Heart left ventricle (tissue), 16 donors: ENCODE measurements at regions not wholly inside any gene's neighbourhood (a gene's known extent, or its start where the extent isn't known, plus 50 kb on each side); places are given as distances from the start of the nearest gene placed in this dataset.
A peak's percentile ranks its signal among the peaks of the same experiment; 100 is the strongest.

Source experiments
- ATAC-seq, 4 donors: fragments of 200-7000 bp; cut with Tn5 transposase; one replicate each; pipeline ENCODE4 v1.9.1; 2020 to 2022; ENCODE audit warnings: moderate library complexity in 4 of 4, mild to moderate bottlenecking in 3 of 4, moderate number of reproducible peaks in 1 of 4
- DNase-seq, 5 donors: peaks; one replicate each; pipeline ENCODE4 v3.0.0-alpha.2; 2020
- H3K27ac ChIP-seq, 12 donors: fragments of 200-600 bp; sonication (generic) in 4 of 12; one replicate each; pipeline versions ENCODE4 v1.5.0 to v1.8.0; 2016 to 2022; ENCODE audit warnings: mild to moderate bottlenecking in 2 of 12
- H3K27me3 ChIP-seq, 9 donors: fragments of 200-600 bp; sonication (generic) in 2 of 9; one replicate each; pipeline versions ENCODE4 v1.5.1 to v1.8.0; 2016 to 2022; ENCODE audit warnings: mild to moderate bottlenecking in 3 of 9
- H3K36me3 ChIP-seq, 9 donors: fragments of 200-600 bp; sonication (generic) in 2 of 9; one replicate each; pipeline versions ENCODE4 v1.5.0 to v1.8.0; 2018 to 2022; ENCODE audit warnings: mild to moderate bottlenecking in 2 of 9
- H3K4me1 ChIP-seq, 12 donors: fragments of 200-600 bp; sonication (generic) in 4 of 12; one replicate each; pipeline versions ENCODE4 v1.5.0 to v1.8.0; 2016 to 2022; ENCODE audit warnings: mild to moderate bottlenecking in 3 of 12
- H3K4me3 ChIP-seq, 12 donors: fragments of 200-600 bp; sonication (generic) in 4 of 12; one replicate each; pipeline versions ENCODE4 v1.5.0 to v1.8.0; 2017 to 2022; ENCODE audit warnings: mild to moderate bottlenecking in 9 of 12, moderate library complexity in 4 of 12
- H3K9me3 ChIP-seq, 12 donors: fragments of 200-600 bp; sonication (generic) in 4 of 12; one replicate each; pipeline versions ENCODE4 v1.5.0 to v1.8.0; 2016 to 2022; ENCODE audit warnings: mild to moderate bottlenecking in 1 of 12
- CTCF ChIP-seq, 12 donors: fragments of 200-600 bp; sonication (generic) in 4 of 12; IDR thresholded peaks; one replicate each; pipeline versions ENCODE4 v1.5.0 to v1.8.0; 2018 to 2022; ENCODE audit warnings: antibody characterized with exemption in 12 of 12, mild to moderate bottlenecking in 5 of 12
- POLR2A ChIP-seq, 2 donors: fragments of 450-650 bp; IDR thresholded peaks; one replicate each; pipeline ENCODE4 v1.6.1; 2017; ENCODE audit warnings: antibody characterized with exemption in 2 of 2, mild to moderate bottlenecking in 2 of 2, moderate library complexity in 2 of 2
- WGBS, 4 donors: extraction: QIAGEN DNeasy Blood & Tissue Kit in 2 of 4; methylation state at CpG; one replicate each; pipeline versions ENCODE4 v1.1.5 to v1.1.7; 2013 to 2018; 5-methylcytosine and 5-hydroxymethylcytosine counted together
- intact Hi-C, 10 donors: fragments of 100-400 bp; cut with DNase I; formaldehyde crosslinking; loops; one replicate each; pipeline versions ENCODE4 v1.11.1 to v1.14.2; 2022
- donor health status: ischemic (EF 13 %, LVEDD 7.1; RV severe dilation, severe dysfunction).
- donor health status: healthy with polysubstance abuse.
- donor health status: DM: no; HTN: yes; CAD: no.
- donor health status: DM: no; HTN: no; CAD: no.
- donor health status: ischemic (EF 25% LVEDD 6.9; RV normal size, moderate dysfunction).
- donor health status: ischemic (EF 25% LVEDD 5.7; RV mildly dilated, moderate dysfunction).
- donor health status: healthy.
- donor health status: DM: yes; HTN: yes; CAD: no.
- donor health status: ischemic (EF 35%, LVEDD 5.7; RV mildly dilated, moderate dysfunction).
- donor health status: nonischemic (EF 11% LVEDD 7.7; RV severe dilation, severe dysfunction).
- donor health status: DM: yes; HTN: yes; CAD: no.
- donor health status: PGD.
- donor health status: ischemic (EF 29% LVEDD 5.4; RV normal size, mild dysfunction).
- donor health status: nonischemic (EF 23%, LVEDD 6.1; RV moderate dilation, normal function).

- Histone ChIP-seq H3K4me1 (peaks cover 0 to 40% (median 25%) of the 10 kb centered on the region in 12 donors), H3K27me3 (no peaks in the 10 kb centered on the region), H3K27ac (peak overlapping the region; percentile 17 to 85 (median 57)), H3K4me3 (no peak overlapping the region), H3K9me3 (peaks cover 0 to 6% (median 0%) of the 10 kb centered on the region in 12 donors), H3K36me3 (no peaks in the 10 kb centered on the region)
- TF ChIP-seq CTCF (IDR thresholded peaks at IDR 0.05), result no peak
- TF ChIP-seq POLR2A (IDR thresholded peaks at IDR 0.05), result no peak
- DNase-seq, result no peak
- WGBS, 4 donors, result 39 to 45% (median 40%) methylated on average over 4 of the region's 4 CpGs
- intact Hi-C loops, result loop anchor here in 1 of 10 donors (10.0 kb wide), 1 partner anchor 78 kb away; no protein-coding TSS in a partner anchor
- ATAC-seq, result peak; percentile 52 to 81 (median 63)
Observed at GRCh38 chr3:197432384-197433127, 123.2 kb downstream of the BDH1 start.

- intact Hi-C loops, result loop anchor here in 1 of 10 donors (10.0 kb wide), 1 partner anchor 77 kb away; no protein-coding TSS in a partner anchor
- H3K4me1 ChIP-seq, result peaks cover 0 to 40% (median 25%) of the 10 kb centered on the region in 12 donors
- H3K27ac ChIP-seq, result peak overlapping the region in 9 of 12 donors; percentile 26 to 85 (median 60)
- H3K9me3 ChIP-seq, result peaks cover 0 to 6% (median 0%) of the 10 kb centered on the region in 12 donors
- no peak for TF ChIP-seq POLR2A (IDR thresholded peaks at IDR 0.05)
- no peak for TF ChIP-seq CTCF (IDR thresholded peaks at IDR 0.05)
- H3K36me3 ChIP-seq, result no peaks in the 10 kb centered on the region
- DNase-seq, result no peak
- WGBS, 4 donors, result 82 to 92% (median 85%) methylated on average over 6 of the region's 6 CpGs
- ATAC-seq, result no peak
- H3K4me3 ChIP-seq, result no peak overlapping the region
- H3K27me3 ChIP-seq, result no peaks in the 10 kb centered on the region
Observed at GRCh38 chr3:197431346-197431910, 124.3 kb downstream of the BDH1 start.

- WGBS, 4 donors, result 47 to 69% (median 55%) methylated on average over 1 of the region's 1 CpG
- ATAC-seq (peak; percentile 28 to 73 (median 56)), DNase-seq (no peak)
- intact Hi-C loops, result loop anchor here in 1 of 10 donors (10.0 kb wide), 1 partner anchor 76 kb away; no protein-coding TSS in a partner anchor
- no peaks in the 10 kb centered on the region for H3K36me3 ChIP-seq
- no peak for TF ChIP-seq CTCF (IDR thresholded peaks at IDR 0.05)
- no peak for TF ChIP-seq POLR2A (IDR thresholded peaks at IDR 0.05)
- no peaks in the 10 kb centered on the region for H3K27me3 ChIP-seq
- H3K9me3 ChIP-seq, result peaks cover 0 to 6% (median 0%) of the 10 kb centered on the region in 12 donors
- H3K4me3 ChIP-seq, result no peak overlapping the region
- peaks cover 0 to 40% (median 25%) of the 10 kb centered on the region in 12 donors for H3K4me1 ChIP-seq
- H3K27ac ChIP-seq, result peak overlapping the region in 11 of 12 donors; percentile 19 to 85 (median 51)
Observed at GRCh38 chr3:197430934-197431333, 124.8 kb downstream of the BDH1 start.

GRCh38 chr3:197430502-197430901, 125.3 kb downstream of the BDH1 start:
- Histone ChIP-seq H3K27me3 (no peaks in the 10 kb centered on the region), H3K36me3 (no peaks in the 10 kb centered on the region), H3K27ac (peak overlapping the region in 11 of 12 donors; percentile 19 to 85 (median 51)), H3K4me1 (peaks cover 0 to 40% (median 25%) of the 10 kb centered on the region in 12 donors), H3K9me3 (peaks cover 0 to 6% (median 0%) of the 10 kb centered on the region in 12 donors), H3K4me3 (no peak overlapping the region)
- DNase-seq (no peak), ATAC-seq (peak in 2 of 4 donors; percentile 6 to 28)
- no peak for TF ChIP-seq CTCF (IDR thresholded peaks at IDR 0.05)
- TF ChIP-seq POLR2A (IDR thresholded peaks at IDR 0.05), result no peak
- intact Hi-C loops, result loop anchor here in 1 of 10 donors (10.0 kb wide), 1 partner anchor 76 kb away; no protein-coding TSS in a partner anchor
- 49 to 64% (median 55%) methylated on average over 7 of the region's 7 CpGs for WGBS, 4 donors
